ENCODE measurements at regions not wholly inside any gene's neighbourhood (a gene's known extent, or its start where the extent isn't known, plus 50 kb on each side); places are given as distances from the start of the nearest gene placed in this dataset.

GRCh38 chrX:124818764-124819163, 472.4 kb downstream of the SH2D1A start:
- DNase-seq (ENCODE audit: low read depth) = no peak

GRCh38 chrX:124820738-124821137, 474.4 kb downstream of the SH2D1A start:
- DNase-seq (ENCODE audit: low read depth) = no peak
- TF ChIP-seq, protein P1, sequence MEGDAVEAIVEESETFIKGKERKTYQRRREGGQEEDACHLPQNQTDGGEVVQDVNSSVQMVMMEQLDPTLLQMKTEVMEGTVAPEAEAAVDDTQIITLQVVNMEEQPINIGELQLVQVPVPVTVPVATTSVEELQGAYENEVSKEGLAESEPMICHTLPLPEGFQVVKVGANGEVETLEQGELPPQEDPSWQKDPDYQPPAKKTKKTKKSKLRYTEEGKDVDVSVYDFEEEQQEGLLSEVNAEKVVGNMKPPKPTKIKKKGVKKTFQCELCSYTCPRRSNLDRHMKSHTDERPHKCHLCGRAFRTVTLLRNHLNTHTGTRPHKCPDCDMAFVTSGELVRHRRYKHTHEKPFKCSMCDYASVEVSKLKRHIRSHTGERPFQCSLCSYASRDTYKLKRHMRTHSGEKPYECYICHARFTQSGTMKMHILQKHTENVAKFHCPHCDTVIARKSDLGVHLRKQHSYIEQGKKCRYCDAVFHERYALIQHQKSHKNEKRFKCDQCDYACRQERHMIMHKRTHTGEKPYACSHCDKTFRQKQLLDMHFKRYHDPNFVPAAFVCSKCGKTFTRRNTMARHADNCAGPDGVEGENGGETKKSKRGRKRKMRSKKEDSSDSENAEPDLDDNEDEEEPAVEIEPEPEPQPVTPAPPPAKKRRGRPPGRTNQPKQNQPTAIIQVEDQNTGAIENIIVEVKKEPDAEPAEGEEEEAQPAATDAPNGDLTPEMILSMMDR (IDR thresholded peaks at IDR 0.05; ENCODE audit: low read depth, low read length, missing control alignments) = no peak
- in situ Hi-C loops (cut with HindIII; ENCODE audit: low sequenced_read_pairs) = no loop called here
- no peak overlapping the region for H3K4me3 ChIP-seq (ENCODE audit: low read depth, low read length)

More at GRCh38 chrX:124818764-124819163, 472.4 kb downstream of the SH2D1A start:
- TF ChIP-seq, protein P1 (IDR thresholded peaks at IDR 0.05; ENCODE audit: low read depth, low read length, missing control alignments) = no peak
- in situ Hi-C loops (cut with HindIII; ENCODE audit: low sequenced_read_pairs) = no loop called here
- H3K4me3 ChIP-seq (ENCODE audit: low read depth, low read length) = no peak overlapping the region

GRCh38 chrX:124827258-124827845, 481.0 kb downstream of the SH2D1A start:
- TF ChIP-seq, protein P1 (IDR thresholded peaks at IDR 0.05; ENCODE audit: low read depth, low read length, missing control alignments) = no peak
- no peak for DNase-seq (ENCODE audit: low read depth)
- in situ Hi-C loops (cut with HindIII; ENCODE audit: low sequenced_read_pairs) = no loop called here
- no peak overlapping the region for H3K4me3 ChIP-seq (ENCODE audit: low read depth, low read length)

GRCh38 chrX:124829930-124830329, 483.6 kb downstream of the SH2D1A start:
- no peak overlapping the region for H3K4me3 ChIP-seq (ENCODE audit: low read depth, low read length)
- no peak for DNase-seq (ENCODE audit: low read depth)
- in situ Hi-C loops (cut with HindIII; ENCODE audit: low sequenced_read_pairs) = no loop called here
- TF ChIP-seq, protein P1 (IDR thresholded peaks at IDR 0.05; ENCODE audit: low read depth, low read length, missing control alignments) = no peak

- TF ChIP-seq, protein P1 (IDR thresholded peaks at IDR 0.05; ENCODE audit: low read depth, low read length, missing control alignments) = no peak
- no peak overlapping the region for H3K4me3 ChIP-seq (ENCODE audit: low read depth, low read length)
- DNase-seq (ENCODE audit: low read depth) = no peak
- in situ Hi-C loops (cut with HindIII; ENCODE audit: low sequenced_read_pairs) = no loop called here
Observed at GRCh38 chrX:124836786-124837185, 482.9 kb upstream of the TEX13C start.

- H3K4me3 ChIP-seq (ENCODE audit: low read depth, low read length) = no peak overlapping the region
- in situ Hi-C loops (cut with HindIII; ENCODE audit: low sequenced_read_pairs) = no loop called here
- TF ChIP-seq, protein P1 (IDR thresholded peaks at IDR 0.05; ENCODE audit: low read depth, low read length, missing control alignments) = no peak
- DNase-seq (ENCODE audit: low read depth) = no peak
Observed at GRCh38 chrX:124842205-124842604, 477.5 kb upstream of the TEX13C start.
